ENCODE measurements at regions not wholly inside any gene's neighbourhood (a gene's known extent, or its start where the extent isn't known, plus 50 kb on each side); places are given as distances from the start of the nearest gene placed in this dataset.

DNA sequence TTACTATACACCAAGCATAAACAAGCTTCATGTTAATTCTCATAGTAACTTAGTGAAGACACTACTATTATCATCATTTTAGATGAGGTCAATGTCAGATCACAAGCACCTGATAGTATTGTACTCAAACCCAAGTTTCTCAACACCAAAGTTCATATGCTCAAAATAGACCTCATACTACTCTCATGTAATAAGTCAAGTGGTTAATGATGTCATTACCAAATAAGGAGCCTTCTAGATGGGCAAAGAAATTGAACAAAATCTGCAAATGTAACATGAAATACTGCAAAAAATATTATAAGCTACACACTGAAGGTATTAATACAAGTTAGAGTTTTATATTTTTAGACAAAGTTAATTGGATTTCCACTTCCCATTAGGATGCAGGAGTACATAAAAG is 144.0 kb upstream of the CHRM3 start:
- no peaks in the 10 kb centered on the region for H3K9me1 ChIP-seq (ENCODE audit: control insufficient read depth, insufficient read depth, low read length)
- no peak overlapping the region for H3K4me3 ChIP-seq
- no peak overlapping the region for H3K27ac ChIP-seq (ENCODE audit: extremely low read depth, low read depth, low read length)
- no peaks in the 10 kb centered on the region for H3K79me2 ChIP-seq (ENCODE audit: control insufficient read depth, insufficient read depth, low read length)
- H3K4me2 ChIP-seq (ENCODE audit: insufficient read depth, low read length), result no peak overlapping the region
- H3K4me1 ChIP-seq (replicated peaks in 1 of 2; ENCODE audit: control insufficient read depth in 2 of 2, insufficient read depth in 2 of 2, low read length in 2 of 2), result no peaks in the 10 kb centered on the region
- H2AFZ ChIP-seq (ENCODE audit: low read depth, low read length), result no peak overlapping the region
- in situ Hi-C loops (cut with MboI) (no loop called here), intact Hi-C loops (cut with micrococcal nuclease) (no loop called here)
- H4K20me1 ChIP-seq (replicated peaks; ENCODE audit: control insufficient read depth, insufficient read depth, low read length), result no peaks in the 10 kb centered on the region
- H3K27me3 ChIP-seq (ENCODE audit: control insufficient read depth in 2 of 2, insufficient read depth in 2 of 2, low read length in 2 of 2), result no peaks in the 10 kb centered on the region
- FAIRE-seq, result no peak
- H3K9me3 ChIP-seq (replicated peaks; ENCODE audit: control insufficient read depth, insufficient read depth, low read depth, low read length), result no peaks in the 10 kb centered on the region
- no peak for ATAC-seq
- BruUV-seq (replicated peaks), result no TSS peak
- DNase-seq (ENCODE audit: extremely low read depth in 1 of 4, low spot score in 3 of 4), result no peak
- ChIA-PET CTCF (ENCODE audit: low intra/inter-chr PET ratio) (no interaction called here), POLR2A (interaction anchor here (0.7 kb wide), 1 partner anchor 29 kb away, joined by 3 read pairs; no protein-coding TSS in a partner anchor)
- H3K36me3 ChIP-seq (ENCODE audit: control insufficient read depth, insufficient read depth, low read length), result no peaks in the 10 kb centered on the region
- no peak overlapping the region for H3K9ac ChIP-seq (ENCODE audit: insufficient read depth in 1 of 2, low read depth in 2 of 2, low read length in 2 of 2)
- TF ChIP-seq, protein P1, sequence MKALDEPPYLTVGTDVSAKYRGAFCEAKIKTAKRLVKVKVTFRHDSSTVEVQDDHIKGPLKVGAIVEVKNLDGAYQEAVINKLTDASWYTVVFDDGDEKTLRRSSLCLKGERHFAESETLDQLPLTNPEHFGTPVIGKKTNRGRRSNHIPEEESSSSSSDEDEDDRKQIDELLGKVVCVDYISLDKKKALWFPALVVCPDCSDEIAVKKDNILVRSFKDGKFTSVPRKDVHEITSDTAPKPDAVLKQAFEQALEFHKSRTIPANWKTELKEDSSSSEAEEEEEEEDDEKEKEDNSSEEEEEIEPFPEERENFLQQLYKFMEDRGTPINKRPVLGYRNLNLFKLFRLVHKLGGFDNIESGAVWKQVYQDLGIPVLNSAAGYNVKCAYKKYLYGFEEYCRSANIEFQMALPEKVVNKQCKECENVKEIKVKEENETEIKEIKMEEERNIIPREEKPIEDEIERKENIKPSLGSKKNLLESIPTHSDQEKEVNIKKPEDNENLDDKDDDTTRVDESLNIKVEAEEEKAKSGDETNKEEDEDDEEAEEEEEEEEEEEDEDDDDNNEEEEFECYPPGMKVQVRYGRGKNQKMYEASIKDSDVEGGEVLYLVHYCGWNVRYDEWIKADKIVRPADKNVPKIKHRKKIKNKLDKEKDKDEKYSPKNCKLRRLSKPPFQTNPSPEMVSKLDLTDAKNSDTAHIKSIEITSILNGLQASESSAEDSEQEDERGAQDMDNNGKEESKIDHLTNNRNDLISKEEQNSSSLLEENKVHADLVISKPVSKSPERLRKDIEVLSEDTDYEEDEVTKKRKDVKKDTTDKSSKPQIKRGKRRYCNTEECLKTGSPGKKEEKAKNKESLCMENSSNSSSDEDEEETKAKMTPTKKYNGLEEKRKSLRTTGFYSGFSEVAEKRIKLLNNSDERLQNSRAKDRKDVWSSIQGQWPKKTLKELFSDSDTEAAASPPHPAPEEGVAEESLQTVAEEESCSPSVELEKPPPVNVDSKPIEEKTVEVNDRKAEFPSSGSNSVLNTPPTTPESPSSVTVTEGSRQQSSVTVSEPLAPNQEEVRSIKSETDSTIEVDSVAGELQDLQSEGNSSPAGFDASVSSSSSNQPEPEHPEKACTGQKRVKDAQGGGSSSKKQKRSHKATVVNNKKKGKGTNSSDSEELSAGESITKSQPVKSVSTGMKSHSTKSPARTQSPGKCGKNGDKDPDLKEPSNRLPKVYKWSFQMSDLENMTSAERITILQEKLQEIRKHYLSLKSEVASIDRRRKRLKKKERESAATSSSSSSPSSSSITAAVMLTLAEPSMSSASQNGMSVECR (CRISPR knock-in tag; IDR thresholded peaks at IDR 0.05), result no peak
- TF ChIP-seq POU5F1 (IDR thresholded peaks at IDR 0.05; ENCODE audit: borderline replicate concordance, low read depth, low read length, partially characterized antibody), result no peak
- no peak for TF ChIP-seq NRF1 (conservative IDR thresholded peaks at IDR 0.05 in 1 of 2, IDR thresholded peaks at IDR 0.05 in 1 of 2)
- no peak for TF ChIP-seq KHSRP (IDR thresholded peaks at IDR 0.05)
- TF ChIP-seq MTA3 (IDR thresholded peaks at IDR 0.05; ENCODE audit: borderline replicate concordance), result no peak
- no peak for TF ChIP-seq TFAM (CRISPR knock-in tag; conservative IDR thresholded peaks at IDR 0.05)
- no peak for TF ChIP-seq BRD9 (IDR thresholded peaks at IDR 0.05; ENCODE audit: low read depth, partially characterized antibody)
- TF ChIP-seq, protein P2, sequence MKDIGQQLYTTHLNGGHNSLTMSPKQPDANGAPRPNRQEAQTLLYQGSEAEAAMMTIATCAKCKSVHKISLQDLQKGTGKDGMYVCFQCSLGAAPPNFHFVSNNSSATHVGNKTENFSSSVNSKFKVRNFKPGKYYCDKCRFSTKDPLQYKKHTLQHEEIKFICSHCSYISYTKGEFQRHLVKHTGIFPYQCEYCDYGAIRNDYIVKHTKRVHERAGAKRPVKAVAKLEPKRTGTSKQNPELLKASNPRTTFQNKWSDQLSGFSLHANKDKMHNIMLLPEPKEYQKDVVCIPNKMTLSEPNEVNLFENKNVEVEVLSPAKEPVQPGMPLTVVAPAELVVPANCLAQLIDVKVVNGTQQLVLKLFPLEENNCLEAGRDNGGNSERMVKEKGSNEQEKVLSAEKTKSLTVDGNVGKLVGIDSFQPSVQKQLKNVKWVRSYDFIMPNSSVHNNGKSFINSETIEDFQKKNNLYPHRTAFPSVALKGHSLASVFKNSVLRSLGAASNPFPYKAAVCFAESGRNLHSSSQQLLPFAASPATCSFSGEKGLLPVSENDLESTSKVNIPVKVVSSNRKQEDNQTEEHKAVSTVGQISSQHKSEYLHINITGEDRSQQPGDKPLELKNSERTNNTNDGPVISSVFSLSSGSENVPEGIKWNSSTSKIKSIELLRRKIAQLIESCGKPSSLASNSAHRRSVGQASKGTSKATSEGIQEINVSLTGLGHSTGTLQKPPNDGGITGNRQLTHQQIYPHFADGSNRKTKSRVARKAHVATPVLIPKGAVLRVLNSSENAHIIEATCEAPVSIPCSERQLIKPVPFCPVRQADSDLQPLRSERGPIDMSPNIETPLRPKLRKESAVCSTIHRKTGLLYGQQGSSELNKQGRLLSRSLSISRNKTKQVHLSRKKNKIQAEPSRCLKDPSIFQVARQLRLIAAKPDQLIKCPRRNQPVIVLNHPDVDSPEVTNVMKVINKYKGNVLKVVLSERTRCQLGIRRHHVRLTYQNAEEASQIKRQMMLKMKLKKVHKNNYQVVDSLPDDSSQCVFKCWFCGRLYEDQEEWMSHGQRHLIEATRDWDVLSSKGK (CRISPR knock-in tag; IDR thresholded peaks at IDR 0.05), result no peak
- TF ChIP-seq ZNF224 (CRISPR knock-in tag; IDR thresholded peaks at IDR 0.05), result no peak
- TF ChIP-seq, protein P3, sequence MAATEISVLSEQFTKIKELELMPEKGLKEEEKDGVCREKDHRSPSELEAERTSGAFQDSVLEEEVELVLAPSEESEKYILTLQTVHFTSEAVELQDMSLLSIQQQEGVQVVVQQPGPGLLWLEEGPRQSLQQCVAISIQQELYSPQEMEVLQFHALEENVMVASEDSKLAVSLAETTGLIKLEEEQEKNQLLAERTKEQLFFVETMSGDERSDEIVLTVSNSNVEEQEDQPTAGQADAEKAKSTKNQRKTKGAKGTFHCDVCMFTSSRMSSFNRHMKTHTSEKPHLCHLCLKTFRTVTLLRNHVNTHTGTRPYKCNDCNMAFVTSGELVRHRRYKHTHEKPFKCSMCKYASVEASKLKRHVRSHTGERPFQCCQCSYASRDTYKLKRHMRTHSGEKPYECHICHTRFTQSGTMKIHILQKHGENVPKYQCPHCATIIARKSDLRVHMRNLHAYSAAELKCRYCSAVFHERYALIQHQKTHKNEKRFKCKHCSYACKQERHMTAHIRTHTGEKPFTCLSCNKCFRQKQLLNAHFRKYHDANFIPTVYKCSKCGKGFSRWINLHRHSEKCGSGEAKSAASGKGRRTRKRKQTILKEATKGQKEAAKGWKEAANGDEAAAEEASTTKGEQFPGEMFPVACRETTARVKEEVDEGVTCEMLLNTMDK (IDR thresholded peaks at IDR 0.05; ENCODE audit: borderline replicate concordance, insufficient read depth, low read depth, low read length, poor library complexity, severe bottlenecking), result no peak
- no peak for TF ChIP-seq ZNF764 (CRISPR knock-in tag; IDR thresholded peaks at IDR 0.05; ENCODE audit: low read depth)
- TF ChIP-seq ZC3H11A (IDR thresholded peaks at IDR 0.05; ENCODE audit: low read depth, low read length), result no peak
- no peak for TF ChIP-seq MEF2D (tag; conservative IDR thresholded peaks at IDR 0.05; ENCODE audit: low read depth)

Measured in K562 (cell line).